ENCODE measurements at regions not wholly inside any gene's neighbourhood (a gene's known extent, or its start where the extent isn't known, plus 50 kb on each side); places are given as distances from the start of the nearest gene placed in this dataset.

GRCh38 chr9:7976856-7977255, 177.3 kb upstream of the DMAC1 start:
- TF ChIP-seq GATA3 (IDR thresholded peaks at IDR 0.05; ENCODE audit: low read depth, low read length) = no peak
- TF ChIP-seq GATA2 (IDR thresholded peaks at IDR 0.05; ENCODE audit: low read depth, low read length) = no peak

GRCh38 chr9:7976167-7976755, 176.7 kb upstream of the DMAC1 start:
- TF ChIP-seq GATA2 (IDR thresholded peaks at IDR 0.05; ENCODE audit: low read depth, low read length) = no peak
- no peak for TF ChIP-seq GATA3 (IDR thresholded peaks at IDR 0.05; ENCODE audit: low read depth, low read length)

- no peak for TF ChIP-seq GATA2 (IDR thresholded peaks at IDR 0.05; ENCODE audit: low read depth, low read length)
- no peak for TF ChIP-seq GATA3 (IDR thresholded peaks at IDR 0.05; ENCODE audit: low read depth, low read length)
These were observed 175.8 kb upstream of the DMAC1 start for GRCh38 chr9:7975336-7975735.

GRCh38 chr9:7974335-7974960, 174.9 kb upstream of the DMAC1 start:
- TF ChIP-seq GATA2 (IDR thresholded peaks at IDR 0.05; ENCODE audit: low read depth, low read length) (no peak), GATA3 (IDR thresholded peaks at IDR 0.05; ENCODE audit: low read depth, low read length) (no peak)

- no peak for TF ChIP-seq GATA2 (IDR thresholded peaks at IDR 0.05; ENCODE audit: low read depth, low read length)
- no peak for TF ChIP-seq GATA3 (IDR thresholded peaks at IDR 0.05; ENCODE audit: low read depth, low read length)
These were observed 173.5 kb upstream of the DMAC1 start for GRCh38 chr9:7973123-7973522.

GRCh38 chr9:7970681-7971330, 171.2 kb upstream of the DMAC1 start:
- TF ChIP-seq GATA3 (IDR thresholded peaks at IDR 0.05; ENCODE audit: low read depth, low read length) = no peak
- TF ChIP-seq GATA2 (IDR thresholded peaks at IDR 0.05; ENCODE audit: low read depth, low read length) = no peak

GRCh38 chr9:7968687-7969086, 169.1 kb upstream of the DMAC1 start:
- no peak for TF ChIP-seq GATA3 (IDR thresholded peaks at IDR 0.05; ENCODE audit: low read depth, low read length)
- TF ChIP-seq GATA2 (IDR thresholded peaks at IDR 0.05; ENCODE audit: low read depth, low read length) = no peak

- TF ChIP-seq GATA3 (IDR thresholded peaks at IDR 0.05; ENCODE audit: low read depth, low read length) (no peak), GATA2 (IDR thresholded peaks at IDR 0.05; ENCODE audit: low read depth, low read length) (no peak)
These were observed 168.3 kb upstream of the DMAC1 start for GRCh38 chr9:7967851-7968250.

GRCh38 chr9:7967093-7967827, 167.7 kb upstream of the DMAC1 start:
- TF ChIP-seq GATA2 (IDR thresholded peaks at IDR 0.05; ENCODE audit: low read depth, low read length) (no peak), GATA3 (IDR thresholded peaks at IDR 0.05; ENCODE audit: low read depth, low read length) (no peak)

- no peak for TF ChIP-seq GATA3 (IDR thresholded peaks at IDR 0.05; ENCODE audit: low read depth, low read length)
- no peak for TF ChIP-seq GATA2 (IDR thresholded peaks at IDR 0.05; ENCODE audit: low read depth, low read length)
These were observed 165.5 kb upstream of the DMAC1 start for GRCh38 chr9:7965063-7965462.

GRCh38 chr9:7963026-7963425, 163.4 kb upstream of the DMAC1 start:
- TF ChIP-seq GATA2 (IDR thresholded peaks at IDR 0.05; ENCODE audit: low read depth, low read length) (no peak), GATA3 (IDR thresholded peaks at IDR 0.05; ENCODE audit: low read depth, low read length) (no peak)

GRCh38 chr9:7961076-7961475, 161.5 kb upstream of the DMAC1 start:
- no peak for TF ChIP-seq GATA3 (IDR thresholded peaks at IDR 0.05; ENCODE audit: low read depth, low read length)
- TF ChIP-seq GATA2 (IDR thresholded peaks at IDR 0.05; ENCODE audit: low read depth, low read length) = no peak

GRCh38 chr9:7960320-7961050, 160.9 kb upstream of the DMAC1 start:
- no peak for TF ChIP-seq GATA3 (IDR thresholded peaks at IDR 0.05; ENCODE audit: low read depth, low read length)
- no peak for TF ChIP-seq GATA2 (IDR thresholded peaks at IDR 0.05; ENCODE audit: low read depth, low read length)

GRCh38 chr9:7957803-7958202, 158.2 kb upstream of the DMAC1 start:
- no peak for TF ChIP-seq GATA2 (IDR thresholded peaks at IDR 0.05; ENCODE audit: low read depth, low read length)
- TF ChIP-seq GATA3 (IDR thresholded peaks at IDR 0.05; ENCODE audit: low read depth, low read length) = no peak

Data from SH-SY5Y (cell line).